ENCODE measurements at regions not wholly inside any gene's neighbourhood (a gene's known extent, or its start where the extent isn't known, plus 50 kb on each side); places are given as distances from the start of the nearest gene placed in this dataset.

GRCh38 chr15:96219681-96220080, 110.8 kb upstream of the NR2F2 start:
- intact Hi-C loops (cut with DNase I) = no loop called here
- DNase-seq = no peak

- DNase-seq = no peak
- intact Hi-C loops (cut with DNase I) = no loop called here
Measured at GRCh38 chr15:96220657-96221056, 109.8 kb upstream of the NR2F2 start.

- intact Hi-C loops (cut with DNase I) = no loop called here
- DNase-seq = no peak
Measured at GRCh38 chr15:96222981-96223380, 107.5 kb upstream of the NR2F2 start.

- intact Hi-C loops (cut with DNase I) = no loop called here
- DNase-seq = no peak
Measured at GRCh38 chr15:96223939-96224338, 106.6 kb upstream of the NR2F2 start.

GRCh38 chr15:96225642-96226259, 104.7 kb upstream of the NR2F2 start:
- intact Hi-C loops (cut with DNase I) = no loop called here
- no peak for DNase-seq

GRCh38 chr15:96230526-96231181, 99.8 kb upstream of the NR2F2 start:
- intact Hi-C loops (cut with DNase I) = no loop called here
- DNase-seq = no peak

- intact Hi-C loops (cut with DNase I) = no loop called here
- DNase-seq = no peak
Measured at GRCh38 chr15:96232335-96232734, 98.2 kb upstream of the NR2F2 start.

GRCh38 chr15:96234109-96234892, 96.2 kb upstream of the NR2F2 start:
- intact Hi-C loops (cut with DNase I) = no loop called here
- DNase-seq = no peak

- intact Hi-C loops (cut with DNase I) = no loop called here
- DNase-seq = no peak
Measured at GRCh38 chr15:96237002-96237401, 93.5 kb upstream of the NR2F2 start.

GRCh38 chr15:96242761-96243160, 87.7 kb upstream of the NR2F2 start:
- DNase-seq = no peak
- intact Hi-C loops (cut with DNase I) = no loop called here

- intact Hi-C loops (cut with DNase I) = no loop called here
- DNase-seq = no peak
Measured at GRCh38 chr15:96243701-96244100, 86.8 kb upstream of the NR2F2 start.

- intact Hi-C loops (cut with DNase I) = no loop called here
- DNase-seq = no peak
Measured at GRCh38 chr15:96245252-96245651, 85.2 kb upstream of the NR2F2 start.

GRCh38 chr15:96246057-96246456, 84.4 kb upstream of the NR2F2 start:
- DNase-seq = no peak
- intact Hi-C loops (cut with DNase I) = no loop called here

- no peak for DNase-seq
- intact Hi-C loops (cut with DNase I) = no loop called here
Measured at GRCh38 chr15:96247621-96248305, 82.7 kb upstream of the NR2F2 start.

- intact Hi-C loops (cut with DNase I) = no loop called here
- no peak for DNase-seq
Measured at GRCh38 chr15:96252148-96252547, 78.4 kb upstream of the NR2F2 start.

GRCh38 chr15:96253006-96253747, 77.3 kb upstream of the NR2F2 start:
- intact Hi-C loops (cut with DNase I) = no loop called here
- no peak for DNase-seq

- DNase-seq = no peak
Measured at GRCh38 chr15:96254173-96254572, 76.3 kb upstream of the NR2F2 start.

GRCh38 chr15:96255599-96255998, 74.9 kb upstream of the NR2F2 start:
- DNase-seq = no peak
- intact Hi-C loops (cut with DNase I) = no loop called here

More at GRCh38 chr15:96254173-96254572, 76.3 kb upstream of the NR2F2 start:
- intact Hi-C loops (cut with DNase I) = no loop called here

GRCh38 chr15:96261575-96262034, 68.9 kb upstream of the NR2F2 start:
- DNase-seq = no peak
- intact Hi-C loops (cut with DNase I) = no loop called here

All from head of caudate nucleus (tissue), 42 donors.